ENCODE measurements at regions not wholly inside any gene's neighbourhood (a gene's known extent, or its start where the extent isn't known, plus 50 kb on each side); places are given as distances from the start of the nearest gene placed in this dataset.
"Not testable (repeated sequence)": the region's sequence is repeated elsewhere in the genome, so short reads cannot be mapped to it uniquely, and the experiment has no call there.

- no peak for DNase-seq
These were observed 147.1 kb upstream of the PRSS1 start for GRCh38 chr7:142602183-142602582.

GRCh38 chr7:142598297-142598696 is 151.0 kb upstream of the PRSS1 start:
- DNase-seq, result no peak

GRCh38 chr7:142597547-142597946 is 151.7 kb upstream of the PRSS1 start:
- DNase-seq, result no peak

GRCh38 chr7:142595816-142596516 is 153.3 kb upstream of the PRSS1 start:
- no peak for DNase-seq

GRCh38 chr7:142594078-142594477 is 155.2 kb upstream of the PRSS1 start:
- no peak for DNase-seq

GRCh38 chr7:142593106-142593505 is 156.2 kb upstream of the PRSS1 start:
- no peak for DNase-seq

GRCh38 chr7:142592664-142593063 is 156.6 kb upstream of the PRSS1 start:
- DNase-seq, result no peak

GRCh38 chr7:142592231-142592630 is 157.0 kb upstream of the PRSS1 start:
- no peak for DNase-seq

- no peak for DNase-seq
These were observed 158.3 kb upstream of the PRSS1 start for GRCh38 chr7:142590830-142591457.

GRCh38 chr7:142590077-142590476 is 159.2 kb upstream of the PRSS1 start:
- no peak for DNase-seq

- no peak for DNase-seq
These were observed 161.6 kb upstream of the PRSS1 start for GRCh38 chr7:142587578-142588191.

- no peak for DNase-seq
These were observed 162.7 kb upstream of the PRSS1 start for GRCh38 chr7:142586611-142587010.

GRCh38 chr7:142585425-142585824 is 163.8 kb upstream of the PRSS1 start:
- DNase-seq, result no peak

- no peak for DNase-seq
These were observed 164.5 kb upstream of the PRSS1 start for GRCh38 chr7:142584765-142585164.

- no peak for DNase-seq
These were observed 165.8 kb upstream of the PRSS1 start for GRCh38 chr7:142583446-142583845.

- no peak for DNase-seq
These were observed 166.9 kb upstream of the PRSS1 start for GRCh38 chr7:142582351-142582750.

GRCh38 chr7:142581341-142581740 is 167.9 kb upstream of the PRSS1 start:
- no peak for DNase-seq

GRCh38 chr7:142579946-142580345 is 169.3 kb upstream of the PRSS1 start:
- no peak for DNase-seq

GRCh38 chr7:142575351-142575750 is 173.9 kb upstream of the PRSS1 start:
- DNase-seq, result not testable (repeated sequence)

GRCh38 chr7:142571581-142571980 is 177.7 kb upstream of the PRSS1 start:
- no peak for DNase-seq

GRCh38 chr7:142569851-142570250 is 179.4 kb upstream of the PRSS1 start:
- DNase-seq, result no peak

GRCh38 chr7:142568435-142569097 is 180.7 kb upstream of the PRSS1 start:
- DNase-seq, result no peak

GRCh38 chr7:142567201-142568075 is 181.8 kb upstream of the PRSS1 start:
- no peak for DNase-seq

Measured in SIG-M5 (cell line).